Activated naive CD4-positive, alpha-beta T cell treated with anti-CD3 and anti-CD28 coated beads, Interleukin-2, amount 50 U/mL, for 24 hours (primary cell): ENCODE measurements at regions not wholly inside any gene's neighbourhood (a gene's known extent, or its start where the extent isn't known, plus 50 kb on each side); places are given as distances from the start of the nearest gene placed in this dataset.

ENCODE experiments used
- H3K27ac Mint-ChIP-seq: one replicate; pipeline ENCODE4 v1.8.0; 2021; ENCODE audit warnings: mild to moderate bottlenecking, mixed read lengths
- H3K27me3 Mint-ChIP-seq: one replicate; pipeline ENCODE4 v1.8.0; 2021; ENCODE audit warnings: mixed read lengths
- H3K36me3 Mint-ChIP-seq: one replicate; pipeline ENCODE4 v1.8.0; 2021; ENCODE audit warnings: mixed read lengths
- H3K4me1 Mint-ChIP-seq: one replicate; pipeline ENCODE4 v1.8.0; 2021; ENCODE audit warnings: mixed read lengths
- H3K4me3 Mint-ChIP-seq: one replicate; pipeline ENCODE4 v1.8.0; 2021; ENCODE audit warnings: mild to moderate bottlenecking, mixed read lengths
- H3K9me3 Mint-ChIP-seq: one replicate; pipeline ENCODE4 v1.8.0; 2021; ENCODE audit warnings: mixed read lengths

DNA sequence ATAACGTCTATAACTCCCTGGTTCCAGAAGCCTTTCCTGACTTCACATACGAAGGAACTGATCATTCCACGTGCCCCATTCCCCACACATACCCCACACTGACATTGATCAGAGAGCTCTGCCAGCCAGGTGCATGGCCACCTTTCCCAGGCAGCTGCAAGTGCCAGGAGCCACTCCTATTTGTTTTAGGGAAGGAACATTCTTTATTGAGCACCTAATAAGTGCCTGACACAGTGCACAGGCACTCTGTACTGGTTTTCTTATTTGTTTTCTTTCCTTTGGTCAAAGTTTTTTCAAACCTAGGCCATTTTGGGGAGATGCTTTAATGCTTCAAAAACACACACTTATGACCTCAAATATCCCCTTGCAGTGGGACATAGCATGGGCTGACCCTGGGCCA lies 50.0 kb downstream of the PITPNM2 start:
- H3K27me3 Mint-ChIP-seq, result no peaks in the 10 kb centered on the region
- no peaks in the 10 kb centered on the region for H3K9me3 Mint-ChIP-seq
- H3K36me3 Mint-ChIP-seq, result peaks cover 4% of the 10 kb centered on the region
- no peak overlapping the region for H3K27ac Mint-ChIP-seq
- H3K4me1 Mint-ChIP-seq, result peaks cover 44% of the 10 kb centered on the region
- no peak overlapping the region for H3K4me3 Mint-ChIP-seq

DNA sequence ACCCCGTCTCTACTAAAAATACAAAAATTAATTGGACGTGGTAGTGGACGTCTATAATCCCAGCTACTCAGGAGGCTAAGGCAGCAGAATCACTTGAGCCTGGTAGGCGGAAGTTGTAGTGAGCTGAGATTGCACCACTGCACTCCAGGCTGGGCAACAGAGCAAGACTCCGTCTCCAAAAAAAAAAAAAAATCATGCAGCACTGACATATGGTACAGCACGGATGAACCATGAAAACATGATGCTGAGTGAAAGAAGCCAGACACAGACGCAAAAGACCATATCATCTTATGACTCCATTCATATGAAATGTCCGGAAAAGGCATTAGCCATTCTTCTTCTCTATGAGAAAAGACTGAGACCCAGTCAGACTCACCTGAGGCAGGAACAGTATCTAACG lies 50.4 kb downstream of the PITPNM2 start:
- Mint-ChIP-seq H3K36me3 (peaks cover 4% of the 10 kb centered on the region), H3K4me1 (peaks cover 40% of the 10 kb centered on the region), H3K9me3 (no peaks in the 10 kb centered on the region), H3K27me3 (no peaks in the 10 kb centered on the region), H3K27ac (no peak overlapping the region), H3K4me3 (no peak overlapping the region)

DNA sequence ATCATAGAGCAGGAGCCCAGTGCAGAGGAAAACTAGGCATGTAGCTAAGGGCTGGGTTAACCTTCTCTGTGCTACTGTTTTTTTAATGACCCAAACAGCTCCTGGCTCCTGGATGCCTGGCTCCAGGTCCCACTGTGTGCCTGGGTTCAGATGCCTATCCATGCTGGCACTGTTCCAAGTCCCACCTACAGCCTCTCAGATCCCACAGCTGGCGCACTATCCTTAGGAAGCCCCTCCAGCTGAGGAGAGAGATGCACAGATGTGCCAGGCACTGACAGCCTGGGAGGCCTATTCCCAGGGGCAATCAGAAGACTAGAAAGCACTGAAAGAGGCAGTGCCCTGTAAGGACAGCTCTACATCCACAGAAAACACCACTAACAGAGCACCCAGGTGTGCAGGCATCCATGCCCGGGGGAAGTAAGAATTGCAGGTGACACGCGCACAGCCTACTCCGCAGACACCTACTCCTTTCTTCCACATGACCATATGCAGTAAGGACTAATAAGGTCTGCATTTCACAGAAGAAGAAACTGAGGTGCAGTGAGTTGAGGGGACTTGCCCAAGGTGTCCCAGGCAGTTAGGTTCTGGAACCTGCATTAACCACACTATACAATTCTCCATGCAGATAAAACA lies 51.2 kb downstream of the PITPNM2 start:
- H3K4me3 Mint-ChIP-seq, result no peak overlapping the region
- no peaks in the 10 kb centered on the region for H3K9me3 Mint-ChIP-seq
- H3K27ac Mint-ChIP-seq, result peak overlapping the region; percentile 41
- peaks cover 32% of the 10 kb centered on the region for H3K4me1 Mint-ChIP-seq
- H3K27me3 Mint-ChIP-seq, result no peaks in the 10 kb centered on the region
- H3K36me3 Mint-ChIP-seq, result peaks cover 2% of the 10 kb centered on the region

DNA sequence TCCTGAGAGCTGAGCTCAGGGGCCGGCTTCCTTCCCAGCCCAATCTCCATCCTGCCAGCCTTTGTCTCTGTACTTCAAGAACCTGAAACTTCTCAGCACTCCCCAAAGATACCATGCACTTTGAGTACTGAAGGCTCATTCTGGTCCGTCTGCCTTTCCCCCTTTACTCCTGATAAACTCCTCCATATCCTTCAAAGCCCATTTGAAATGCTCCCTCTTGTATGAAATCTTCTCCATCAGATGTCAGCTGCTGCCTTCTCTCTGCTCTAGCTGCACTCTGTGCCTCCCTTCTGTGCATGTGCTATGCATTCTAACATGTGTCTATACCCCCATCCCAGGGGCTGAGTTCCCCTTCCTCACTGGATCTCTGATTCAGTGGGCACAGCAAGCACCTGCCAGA lies 52.1 kb downstream of the PITPNM2 start:
- no peaks in the 10 kb centered on the region for H3K36me3 Mint-ChIP-seq
- H3K4me3 Mint-ChIP-seq, result no peak overlapping the region
- H3K27me3 Mint-ChIP-seq, result no peaks in the 10 kb centered on the region
- peak overlapping the region; percentile 17 for H3K27ac Mint-ChIP-seq
- H3K4me1 Mint-ChIP-seq, result peaks cover 29% of the 10 kb centered on the region
- no peaks in the 10 kb centered on the region for H3K9me3 Mint-ChIP-seq

DNA sequence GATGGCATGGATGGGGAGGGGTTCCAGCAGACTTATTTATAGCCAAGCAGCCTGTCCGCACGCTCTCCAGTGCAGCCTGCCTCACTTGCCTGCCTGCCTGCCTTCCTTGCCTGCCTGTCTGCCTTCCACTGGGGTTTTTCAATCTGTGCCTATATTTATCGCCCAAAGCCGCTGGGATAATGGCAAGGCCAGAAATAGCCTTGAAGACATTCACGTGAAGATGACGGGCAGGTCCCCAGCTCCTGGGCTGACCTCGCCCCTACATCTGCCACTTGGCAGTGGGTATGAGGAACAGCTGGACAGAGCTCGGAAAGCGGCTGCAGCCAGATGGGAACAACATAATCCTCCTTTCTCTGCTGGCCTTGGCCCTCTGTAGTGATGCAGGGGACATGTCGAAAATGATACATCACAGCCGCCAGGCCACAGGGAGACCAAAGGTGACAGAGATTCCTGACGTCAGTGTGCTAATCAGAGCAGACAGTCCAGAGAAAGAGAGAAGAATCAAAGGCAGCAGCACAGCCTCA lies 53.3 kb downstream of the PITPNM2 start:
- H3K4me3 Mint-ChIP-seq, result no peak overlapping the region
- peaks cover 3% of the 10 kb centered on the region for H3K36me3 Mint-ChIP-seq
- H3K27ac Mint-ChIP-seq, result no peak overlapping the region
- no peaks in the 10 kb centered on the region for H3K27me3 Mint-ChIP-seq
- peaks cover 27% of the 10 kb centered on the region for H3K4me1 Mint-ChIP-seq
- H3K9me3 Mint-ChIP-seq, result no peaks in the 10 kb centered on the region

DNA sequence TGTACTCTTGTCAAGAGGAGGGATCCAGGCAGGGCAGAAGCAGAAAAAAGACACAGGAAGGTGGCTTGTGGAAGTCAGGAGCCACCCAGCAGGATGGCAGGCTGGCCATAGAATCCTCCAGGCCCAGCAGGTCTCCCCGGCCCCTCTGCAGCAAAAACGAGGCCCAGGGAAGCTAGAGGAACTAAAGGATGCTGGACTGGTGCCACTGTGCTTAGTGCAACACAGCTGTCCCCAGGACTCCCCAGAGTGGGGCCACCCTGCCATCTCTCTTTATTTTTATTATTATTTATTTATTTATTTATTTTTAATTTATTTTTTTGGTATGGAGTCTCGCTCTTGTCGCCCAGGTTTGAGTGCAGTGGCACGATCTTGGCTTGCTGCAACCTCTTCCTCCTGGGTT lies 54.1 kb downstream of the PITPNM2 start:
- Mint-ChIP-seq H3K36me3 (peaks cover 3% of the 10 kb centered on the region), H3K9me3 (no peaks in the 10 kb centered on the region), H3K27me3 (no peaks in the 10 kb centered on the region), H3K27ac (no peak overlapping the region), H3K4me3 (no peak overlapping the region), H3K4me1 (peaks cover 27% of the 10 kb centered on the region)

DNA sequence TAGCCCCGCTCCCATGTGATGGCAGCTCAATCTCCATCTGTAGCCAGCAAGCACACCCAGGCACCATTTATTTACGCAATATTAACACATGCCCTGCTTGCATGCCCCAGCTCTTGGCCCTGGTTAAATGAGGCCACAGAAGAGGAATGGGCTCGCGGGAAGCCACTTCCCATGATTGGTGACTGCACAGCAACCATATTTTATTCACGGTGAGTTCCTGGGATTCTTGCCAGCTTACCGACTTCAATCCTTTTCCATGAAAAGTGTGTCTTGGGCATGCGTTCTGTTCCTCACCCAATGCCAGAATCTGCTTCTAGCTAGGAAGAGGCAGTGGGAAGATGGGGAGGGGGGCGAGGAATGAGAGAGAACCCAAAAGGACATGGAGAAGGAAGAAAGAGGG lies 54.7 kb downstream of the PITPNM2 start:
- H3K36me3 Mint-ChIP-seq, result peaks cover 3% of the 10 kb centered on the region
- H3K4me3 Mint-ChIP-seq, result no peak overlapping the region
- H3K9me3 Mint-ChIP-seq, result no peaks in the 10 kb centered on the region
- H3K27ac Mint-ChIP-seq, result peak overlapping the region; percentile 46
- H3K4me1 Mint-ChIP-seq, result peaks cover 27% of the 10 kb centered on the region
- no peaks in the 10 kb centered on the region for H3K27me3 Mint-ChIP-seq

DNA sequence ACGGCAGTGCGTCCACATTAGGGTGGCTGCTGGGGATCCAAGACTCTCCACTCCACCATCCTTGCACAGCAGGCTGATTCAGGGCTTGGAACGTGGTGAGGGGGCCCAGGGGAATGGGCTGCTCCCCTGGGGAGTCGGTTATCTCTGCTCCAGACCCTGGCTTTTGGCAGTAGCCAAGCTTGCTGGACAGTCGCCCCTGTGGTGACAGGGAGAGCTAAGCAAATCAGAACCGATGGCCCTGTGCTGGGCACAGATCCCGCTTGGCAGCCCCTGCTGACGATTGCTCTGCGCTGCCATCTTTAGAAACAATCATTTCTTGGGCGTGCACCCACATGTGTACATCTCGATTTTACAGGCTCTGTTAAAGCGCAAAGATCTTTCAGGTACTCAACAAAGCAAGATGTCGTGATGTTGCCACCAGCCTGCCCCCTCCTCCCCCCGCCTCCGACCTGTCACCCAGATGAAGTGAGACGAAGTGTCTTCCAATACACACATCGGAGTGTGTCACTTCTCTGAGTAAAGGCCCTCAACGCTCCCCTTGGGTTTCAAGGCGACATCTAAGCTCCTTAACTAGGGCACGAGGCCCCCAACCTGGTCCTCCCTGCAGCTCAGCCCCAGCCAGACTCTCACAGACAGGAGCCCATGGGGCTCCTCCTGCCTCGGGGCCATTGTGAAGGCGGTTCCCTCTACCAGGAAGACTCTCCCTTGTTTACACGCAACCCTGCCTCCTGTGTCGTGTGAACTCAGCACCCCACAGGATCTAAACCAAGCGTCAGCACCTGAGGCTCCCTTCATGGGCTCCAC lies 55.6 kb downstream of the PITPNM2 start:
- Mint-ChIP-seq H3K27ac (no peak overlapping the region), H3K4me3 (no peak overlapping the region), H3K4me1 (peaks cover 19% of the 10 kb centered on the region), H3K9me3 (no peaks in the 10 kb centered on the region), H3K36me3 (peaks cover 3% of the 10 kb centered on the region), H3K27me3 (no peaks in the 10 kb centered on the region)

DNA sequence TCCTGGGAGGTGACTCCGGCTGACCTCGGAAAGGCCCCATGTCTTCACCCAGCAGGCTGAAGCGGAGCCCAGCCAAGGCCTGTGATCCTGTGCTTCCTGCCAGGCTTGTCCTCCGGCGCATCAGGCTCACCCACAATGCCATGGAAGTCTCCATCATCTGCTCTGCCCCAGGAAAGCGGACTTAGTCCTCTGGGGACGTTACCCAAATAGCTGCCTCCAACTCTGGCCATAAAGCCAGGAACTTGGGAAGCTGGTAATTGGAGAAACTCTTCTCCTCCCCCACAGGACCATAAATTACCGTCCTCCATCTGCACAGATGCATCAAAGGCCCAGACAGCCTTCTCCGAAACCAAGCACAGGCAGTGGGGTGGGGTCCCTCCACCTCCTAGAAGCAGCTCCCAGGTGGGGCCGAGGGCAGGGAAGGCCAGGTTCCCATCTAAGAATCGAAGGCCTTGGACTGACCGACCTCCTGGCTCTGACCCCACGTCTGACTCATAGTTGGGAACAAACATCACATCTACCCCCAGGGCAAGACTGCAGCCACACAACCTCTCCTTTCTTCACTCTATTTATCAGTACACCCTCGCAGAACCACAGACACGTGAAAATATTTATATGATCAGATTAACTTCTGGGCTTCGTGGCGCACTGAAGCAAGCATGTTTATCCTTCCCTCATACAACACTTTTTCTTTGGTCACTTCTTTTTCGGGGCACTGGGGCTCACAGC lies 56.4 kb downstream of the PITPNM2 start:
- Mint-ChIP-seq H3K9me3 (no peaks in the 10 kb centered on the region), H3K4me1 (peaks cover 22% of the 10 kb centered on the region), H3K27ac (no peak overlapping the region), H3K27me3 (no peaks in the 10 kb centered on the region), H3K36me3 (peaks cover 4% of the 10 kb centered on the region), H3K4me3 (no peak overlapping the region)

DNA sequence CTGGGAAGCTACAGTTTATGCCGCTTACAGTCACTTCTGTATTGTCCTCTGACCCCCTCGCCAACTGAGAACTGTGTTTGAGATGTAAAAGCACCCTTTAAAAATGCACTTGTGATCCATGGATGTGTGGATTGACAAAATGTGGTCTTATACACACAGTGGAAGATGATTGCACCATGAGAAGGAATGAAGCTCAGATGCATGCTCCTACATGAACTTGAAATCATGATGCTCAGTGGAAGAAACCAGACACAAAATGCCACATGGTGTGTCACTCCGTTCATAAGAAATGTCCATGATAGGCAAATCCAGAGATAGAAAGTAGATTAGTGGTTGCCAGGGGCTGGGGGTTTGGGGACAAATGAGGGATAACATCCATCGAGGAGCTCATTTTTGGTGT lies 58.0 kb downstream of the PITPNM2 start:
- no peak overlapping the region for H3K4me3 Mint-ChIP-seq
- H3K27me3 Mint-ChIP-seq, result no peaks in the 10 kb centered on the region
- peaks cover 33% of the 10 kb centered on the region for H3K4me1 Mint-ChIP-seq
- peaks cover 6% of the 10 kb centered on the region for H3K36me3 Mint-ChIP-seq
- no peaks in the 10 kb centered on the region for H3K9me3 Mint-ChIP-seq
- H3K27ac Mint-ChIP-seq, result no peak overlapping the region

DNA sequence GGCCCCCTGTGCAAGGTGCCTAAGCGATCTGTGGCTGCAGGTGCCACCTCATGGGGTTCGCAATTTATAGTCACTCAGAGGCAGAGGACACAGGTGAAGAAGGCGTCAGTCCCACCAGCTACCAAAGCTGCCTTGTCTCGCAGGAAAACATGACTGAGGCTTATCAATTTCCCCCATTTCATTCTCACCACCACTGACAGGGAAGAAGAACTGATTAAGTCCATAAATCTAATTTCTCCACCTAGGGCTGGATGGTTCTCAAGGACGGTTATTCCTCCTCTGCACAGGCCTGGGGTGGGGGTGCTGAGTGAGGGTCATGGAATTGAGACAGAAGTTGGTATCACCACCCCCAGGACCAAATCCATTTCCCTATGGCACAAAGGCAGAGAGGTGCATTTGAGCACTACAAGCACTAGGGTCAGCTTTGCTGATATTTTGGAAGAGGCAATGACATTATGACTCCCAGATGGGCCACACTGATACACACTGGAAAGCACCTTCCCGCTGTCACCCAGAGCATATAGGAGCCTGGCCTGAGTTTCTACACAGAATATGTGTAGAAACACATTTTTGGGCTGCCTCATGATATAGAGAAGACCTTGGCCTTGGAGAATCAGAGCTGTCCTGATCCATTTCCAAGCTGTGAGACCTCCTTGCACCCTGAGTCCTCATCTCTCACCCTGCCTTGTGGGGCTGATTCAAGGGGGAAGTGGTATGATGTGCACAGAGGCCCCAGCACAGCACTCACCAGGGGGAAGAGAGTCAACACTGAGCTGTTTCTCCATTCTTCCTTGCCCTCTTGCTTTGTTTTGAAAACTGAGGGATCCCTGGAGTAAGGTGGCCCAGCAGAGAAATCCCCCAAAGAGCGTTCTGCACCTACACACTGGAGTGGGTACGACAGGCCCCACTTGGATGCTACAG lies 59.4 kb downstream of the PITPNM2 start:
- Mint-ChIP-seq H3K4me3 (no peak overlapping the region), H3K27ac (no peak overlapping the region), H3K9me3 (no peaks in the 10 kb centered on the region), H3K36me3 (peaks cover 6% of the 10 kb centered on the region), H3K27me3 (no peaks in the 10 kb centered on the region), H3K4me1 (peaks cover 35% of the 10 kb centered on the region)

DNA sequence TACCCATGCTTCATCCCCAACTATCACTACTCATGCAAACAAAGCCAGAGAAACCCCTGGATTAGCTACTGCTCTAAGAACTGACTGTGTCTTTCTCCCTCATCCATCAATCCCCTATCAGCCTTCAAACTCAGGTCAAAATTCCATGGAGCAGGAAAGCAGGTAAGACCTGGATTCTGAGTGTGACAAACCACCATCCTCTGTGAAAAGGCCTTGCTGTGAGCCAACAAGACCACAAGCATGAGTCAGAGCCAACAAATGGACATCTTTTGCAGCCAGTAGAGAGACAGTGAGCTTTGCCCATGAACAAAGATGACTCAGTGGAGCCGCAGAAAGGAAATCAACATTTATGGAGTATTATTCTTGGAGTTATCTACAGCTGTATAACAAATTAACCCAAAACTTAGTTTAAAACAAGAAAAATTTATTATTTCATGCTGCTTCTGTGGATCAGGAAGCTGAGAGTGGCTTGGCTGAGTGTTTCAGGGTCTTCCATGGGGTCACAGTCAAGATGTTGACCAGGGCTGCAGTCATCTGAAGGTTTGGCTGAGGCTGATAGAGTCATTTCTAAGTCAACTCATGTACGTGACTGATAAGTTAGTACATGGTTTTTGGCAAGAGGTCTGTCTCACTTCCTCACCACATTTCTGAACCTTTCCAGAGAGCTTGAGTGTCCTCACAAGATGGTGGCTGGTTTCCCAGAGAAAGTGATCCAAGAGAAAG lies 61.1 kb downstream of the PITPNM2 start:
- Mint-ChIP-seq H3K36me3 (peaks cover 6% of the 10 kb centered on the region), H3K27ac (no peak overlapping the region), H3K4me1 (peaks cover 41% of the 10 kb centered on the region), H3K9me3 (no peaks in the 10 kb centered on the region), H3K4me3 (no peak overlapping the region), H3K27me3 (no peaks in the 10 kb centered on the region)

DNA sequence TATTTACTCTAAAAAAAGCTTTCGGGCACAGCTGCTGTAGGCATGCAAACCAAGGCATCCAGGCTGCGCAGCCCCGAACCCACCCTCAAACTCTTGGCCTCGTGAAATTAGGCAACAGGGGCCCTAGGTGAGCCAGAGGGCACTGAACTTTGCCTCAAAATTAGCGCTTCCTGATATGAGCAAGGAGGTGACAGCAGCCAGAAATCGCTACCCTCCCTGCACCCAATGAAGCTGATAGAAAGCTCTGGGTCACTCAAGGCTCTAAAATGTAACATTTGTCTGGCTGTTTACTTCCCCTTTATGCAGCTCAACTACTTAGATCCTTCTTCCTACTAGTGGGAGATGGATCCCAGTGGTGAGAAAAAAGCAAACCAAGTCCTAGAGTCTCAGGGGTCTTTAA lies 61.8 kb downstream of the PITPNM2 start:
- Mint-ChIP-seq H3K27ac (peak overlapping the region; percentile 23), H3K9me3 (no peaks in the 10 kb centered on the region), H3K36me3 (peaks cover 6% of the 10 kb centered on the region), H3K27me3 (no peaks in the 10 kb centered on the region), H3K4me3 (no peak overlapping the region), H3K4me1 (peaks cover 45% of the 10 kb centered on the region)

DNA sequence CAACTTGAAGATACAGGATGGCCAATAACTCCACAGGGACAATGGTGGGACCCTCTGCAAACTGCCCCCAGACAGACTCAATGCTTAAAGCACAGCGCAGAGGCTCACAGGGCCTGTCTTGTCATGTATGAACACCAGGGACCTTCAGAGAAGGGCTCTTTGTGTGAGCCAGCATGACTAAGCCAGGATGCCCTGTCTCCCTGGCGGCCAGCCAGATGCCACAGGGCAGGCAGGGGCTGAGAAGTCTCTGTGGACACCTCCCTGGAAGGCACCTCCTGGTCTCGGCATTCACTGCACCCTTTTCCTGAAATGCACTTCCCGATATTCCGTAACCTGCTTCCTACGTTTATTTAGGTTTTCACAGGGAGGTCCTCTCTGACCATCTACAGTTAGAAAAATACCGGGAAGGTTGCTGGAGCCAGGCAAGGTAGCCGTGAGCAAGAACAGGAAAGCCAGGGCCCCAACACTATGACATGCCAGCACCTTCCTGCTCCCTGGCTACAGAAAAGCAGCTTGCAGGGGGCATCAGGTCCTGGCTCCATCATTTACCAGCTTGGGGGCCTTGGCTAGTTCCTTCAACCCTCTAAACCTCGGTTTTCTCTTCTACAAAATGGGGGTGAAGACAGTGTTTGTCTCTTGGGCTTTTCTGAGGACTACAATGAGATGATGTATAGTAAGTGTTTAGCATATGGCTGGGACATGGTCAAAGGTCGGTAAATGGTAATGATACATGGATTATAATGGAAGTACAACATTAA lies 65.0 kb downstream of the PITPNM2 start:
- Mint-ChIP-seq H3K27ac (no peak overlapping the region), H3K27me3 (no peaks in the 10 kb centered on the region), H3K36me3 (peaks cover 3% of the 10 kb centered on the region), H3K4me3 (no peak overlapping the region), H3K9me3 (no peaks in the 10 kb centered on the region), H3K4me1 (peaks cover 44% of the 10 kb centered on the region)
